Cardiac muscle cell (in vitro differentiated cells and primary cell): ENCODE measurements at regions not wholly inside any gene's neighbourhood (a gene's known extent, or its start where the extent isn't known, plus 50 kb on each side); places are given as distances from the start of the nearest gene placed in this dataset.

Source experiments
- DNase-seq, 2 donors: peaks; one replicate each; pipeline versions ENCODE4 v3.0.0 to v3.0.0-alpha.2; 2010 to 2017; ENCODE audit warnings: low read depth in 1 of 2, low spot score in 1 of 2
- H3K27ac ChIP-seq: fragments of 200-600 bp; sonication (generic); 2 replicates; pipeline ENCODE4 v1.5.1; 2016
- H3K27me3 ChIP-seq: fragments of 200-600 bp; sonication (generic); 2 replicates; pipeline ENCODE4 v1.6.0; 2016; ENCODE audit warnings: control low read depth
- H3K36me3 ChIP-seq: fragments of 200-600 bp; sonication (generic); 2 replicates; pipeline ENCODE4 v1.5.1; 2016; ENCODE audit warnings: control low read depth
- H3K4me1 ChIP-seq: fragments of 200-600 bp; sonication (generic); 2 replicates; pipeline ENCODE4 v1.8.1; 2017; ENCODE audit warnings: low read depth, mild to moderate bottlenecking, mixed run types
- H3K4me3 ChIP-seq: fragments of 200-600 bp; sonication (generic); 2 replicates; pipeline ENCODE4 v1.5.1; 2016; ENCODE audit warnings: mild to moderate bottlenecking
- H3K9me3 ChIP-seq: fragments of 200-600 bp; sonication (generic); 2 replicates; pipeline ENCODE4 v1.5.1; 2017; ENCODE audit warnings: low read depth, mild to moderate bottlenecking, control low read depth
- TF ChIP-seq, protein P1 (sequence below): IDR thresholded peaks from 2 replicates; pipeline ENCODE4 v1.5.1; 2012; ENCODE audit warnings: low read depth, mild to moderate bottlenecking, low read length

DNA sequence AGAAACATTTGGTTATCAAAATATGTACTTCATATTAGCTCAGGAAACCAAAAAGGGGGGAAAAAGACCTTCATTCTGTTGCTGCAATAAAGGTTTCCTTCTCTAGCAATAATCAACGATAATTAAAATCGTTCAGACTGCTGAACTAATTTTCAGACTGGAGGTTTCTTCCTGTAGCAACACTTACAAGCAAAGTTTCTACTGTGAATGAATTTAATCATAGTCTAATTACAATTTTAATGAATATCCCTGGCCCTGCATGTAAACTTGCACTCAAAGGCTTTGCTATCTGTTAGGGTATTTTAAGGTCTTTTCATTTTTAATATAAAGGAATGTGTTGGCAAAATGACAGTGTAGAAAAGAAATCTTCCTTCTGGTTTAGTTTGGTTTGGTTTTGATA, 265.2 kb downstream of the QDPR start:
- DNase-seq: no peak
- Histone ChIP-seq H3K4me1 (no peaks in the 10 kb centered on the region), H3K27ac (no peak overlapping the region), H3K4me3 (no peak overlapping the region), H3K9me3 (no peaks in the 10 kb centered on the region), H3K27me3 (no peaks in the 10 kb centered on the region), H3K36me3 (no peaks in the 10 kb centered on the region)
- TF ChIP-seq, protein P1, sequence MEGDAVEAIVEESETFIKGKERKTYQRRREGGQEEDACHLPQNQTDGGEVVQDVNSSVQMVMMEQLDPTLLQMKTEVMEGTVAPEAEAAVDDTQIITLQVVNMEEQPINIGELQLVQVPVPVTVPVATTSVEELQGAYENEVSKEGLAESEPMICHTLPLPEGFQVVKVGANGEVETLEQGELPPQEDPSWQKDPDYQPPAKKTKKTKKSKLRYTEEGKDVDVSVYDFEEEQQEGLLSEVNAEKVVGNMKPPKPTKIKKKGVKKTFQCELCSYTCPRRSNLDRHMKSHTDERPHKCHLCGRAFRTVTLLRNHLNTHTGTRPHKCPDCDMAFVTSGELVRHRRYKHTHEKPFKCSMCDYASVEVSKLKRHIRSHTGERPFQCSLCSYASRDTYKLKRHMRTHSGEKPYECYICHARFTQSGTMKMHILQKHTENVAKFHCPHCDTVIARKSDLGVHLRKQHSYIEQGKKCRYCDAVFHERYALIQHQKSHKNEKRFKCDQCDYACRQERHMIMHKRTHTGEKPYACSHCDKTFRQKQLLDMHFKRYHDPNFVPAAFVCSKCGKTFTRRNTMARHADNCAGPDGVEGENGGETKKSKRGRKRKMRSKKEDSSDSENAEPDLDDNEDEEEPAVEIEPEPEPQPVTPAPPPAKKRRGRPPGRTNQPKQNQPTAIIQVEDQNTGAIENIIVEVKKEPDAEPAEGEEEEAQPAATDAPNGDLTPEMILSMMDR: no peak

DNA sequence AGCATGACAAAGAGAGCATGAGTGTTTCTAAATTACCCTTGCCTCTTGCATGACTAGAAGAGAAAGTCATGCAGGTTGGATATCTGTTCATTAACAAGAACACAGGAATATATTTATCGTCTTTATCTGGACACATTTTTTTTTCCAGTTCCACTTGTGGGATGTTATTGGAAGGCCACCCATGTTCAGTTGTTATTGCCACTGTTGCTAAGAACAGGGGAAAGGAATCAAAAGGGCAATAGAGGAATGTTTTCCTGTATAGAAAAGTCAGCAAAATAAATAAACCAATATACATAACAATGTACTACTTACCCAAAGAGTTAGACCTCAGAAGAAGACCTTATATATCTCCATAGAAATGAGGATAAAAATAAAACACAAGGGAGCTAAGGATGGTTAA, 270.1 kb downstream of the QDPR start:
- no peaks in the 10 kb centered on the region for H3K9me3 ChIP-seq
- H3K27me3 ChIP-seq: no peaks in the 10 kb centered on the region
- no peaks in the 10 kb centered on the region for H3K4me1 ChIP-seq
- H3K36me3 ChIP-seq: no peaks in the 10 kb centered on the region
- TF ChIP-seq, protein P1: no peak
- no peak for DNase-seq
- H3K27ac ChIP-seq: no peak overlapping the region
- no peak overlapping the region for H3K4me3 ChIP-seq

DNA sequence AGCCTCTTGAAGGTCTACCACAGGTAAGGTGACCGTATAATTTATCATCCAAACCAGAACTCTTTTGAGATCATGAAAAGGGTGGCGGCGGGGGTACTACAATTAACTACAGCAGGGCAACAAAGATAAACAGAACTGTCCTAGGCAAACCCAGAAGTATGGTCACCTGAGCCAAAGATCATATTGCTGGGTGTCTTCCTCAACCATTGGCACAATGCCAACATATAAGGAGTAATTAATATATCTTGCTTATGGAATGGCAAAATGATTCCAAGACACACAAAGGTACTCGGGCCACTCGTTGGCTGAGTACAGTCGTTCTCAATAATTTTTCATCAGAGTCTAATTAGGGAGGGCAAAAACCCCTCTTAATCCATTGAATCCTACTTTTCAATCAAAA, 273.3 kb downstream of the QDPR start:
- no peak overlapping the region for H3K4me3 ChIP-seq
- H3K4me1 ChIP-seq: no peaks in the 10 kb centered on the region
- H3K36me3 ChIP-seq: no peaks in the 10 kb centered on the region
- TF ChIP-seq, protein P1: no peak
- no peak overlapping the region for H3K27ac ChIP-seq
- H3K9me3 ChIP-seq: no peaks in the 10 kb centered on the region
- no peak for DNase-seq
- H3K27me3 ChIP-seq: no peaks in the 10 kb centered on the region

DNA sequence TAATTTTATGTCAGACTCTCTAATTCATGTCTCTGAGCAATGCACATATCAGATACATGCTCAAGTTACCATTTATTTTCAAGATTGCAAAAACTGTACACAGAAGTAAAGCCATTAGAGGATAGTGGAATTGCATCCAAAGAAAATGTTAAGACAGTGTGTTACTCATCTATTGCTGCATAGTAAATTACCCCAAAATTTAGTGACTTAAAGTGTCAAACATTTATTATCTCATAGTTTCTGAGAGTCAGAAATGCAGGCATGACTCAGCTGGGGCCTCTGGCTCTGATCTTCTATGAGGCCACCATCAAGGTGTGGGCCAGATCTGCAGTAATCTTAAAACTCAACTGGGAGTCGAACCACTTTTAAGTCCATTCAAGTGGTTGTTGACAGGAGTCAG, 275.2 kb downstream of the QDPR start:
- Histone ChIP-seq H3K4me3 (no peak overlapping the region), H3K36me3 (no peaks in the 10 kb centered on the region), H3K27ac (no peak overlapping the region), H3K9me3 (no peaks in the 10 kb centered on the region), H3K4me1 (peaks cover 5% of the 10 kb centered on the region), H3K27me3 (no peaks in the 10 kb centered on the region)
- DNase-seq: peak in 1 of 2 donors; percentile 19
- TF ChIP-seq, protein P1: no peak

DNA sequence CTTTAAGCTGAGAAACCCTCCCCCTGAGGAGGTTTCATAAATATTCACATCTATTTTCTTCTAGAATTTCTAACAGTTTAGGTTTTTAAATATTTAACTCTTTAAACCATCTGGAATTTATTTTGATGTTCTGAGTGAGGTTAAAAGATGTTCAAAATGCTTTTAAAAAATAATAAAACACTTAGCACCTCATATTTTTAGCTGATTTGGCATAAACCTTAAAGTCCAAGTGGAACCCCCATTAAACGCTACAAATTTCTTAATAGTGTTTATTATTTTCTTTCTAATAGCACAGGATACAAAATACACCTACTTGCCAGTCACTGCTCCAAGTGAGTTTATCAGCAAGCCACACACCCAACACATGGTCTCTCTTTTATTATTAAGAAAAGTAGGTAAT, 277.2 kb downstream of the QDPR start:
- no peak for DNase-seq
- H3K27ac ChIP-seq: no peak overlapping the region
- peaks cover 5% of the 10 kb centered on the region for H3K4me1 ChIP-seq
- H3K9me3 ChIP-seq: no peaks in the 10 kb centered on the region
- no peak overlapping the region for H3K4me3 ChIP-seq
- TF ChIP-seq, protein P1: no peak
- H3K36me3 ChIP-seq: no peaks in the 10 kb centered on the region
- H3K27me3 ChIP-seq: no peaks in the 10 kb centered on the region
